ENCODE measurements at regions not wholly inside any gene's neighbourhood (a gene's known extent, or its start where the extent isn't known, plus 50 kb on each side); places are given as distances from the start of the nearest gene placed in this dataset.

GRCh38 chr14:89473569-89473968, 56.5 kb upstream of the FOXN3 start:
- TF ChIP-seq SIN3A (IDR thresholded peaks at IDR 0.05; ENCODE audit: low read depth, low read length), result no peak
- TF ChIP-seq EZH2 (IDR thresholded peaks at IDR 0.05; ENCODE audit: borderline replicate concordance, control insufficient read depth, low read depth, low read length), result no peak
- no peak for TF ChIP-seq SUZ12 (IDR thresholded peaks at IDR 0.05; ENCODE audit: unreplicated experiment)
- TF ChIP-seq YY1 (IDR thresholded peaks at IDR 0.05; ENCODE audit: low read depth, low read length), result no peak
- no peak for TF ChIP-seq ASH2L (IDR thresholded peaks at IDR 0.05; ENCODE audit: borderline replicate concordance, low read depth)
- TF ChIP-seq NRF1 (conservative IDR thresholded peaks at IDR 0.05; ENCODE audit: low read depth, low read length), result no peak
- no peak for TF ChIP-seq FOXK2 (IDR thresholded peaks at IDR 0.05)

Measured in GM12878 (cell line).